ENCODE measurements at regions not wholly inside any gene's neighbourhood (a gene's known extent, or its start where the extent isn't known, plus 50 kb on each side); places are given as distances from the start of the nearest gene placed in this dataset.

DNA sequence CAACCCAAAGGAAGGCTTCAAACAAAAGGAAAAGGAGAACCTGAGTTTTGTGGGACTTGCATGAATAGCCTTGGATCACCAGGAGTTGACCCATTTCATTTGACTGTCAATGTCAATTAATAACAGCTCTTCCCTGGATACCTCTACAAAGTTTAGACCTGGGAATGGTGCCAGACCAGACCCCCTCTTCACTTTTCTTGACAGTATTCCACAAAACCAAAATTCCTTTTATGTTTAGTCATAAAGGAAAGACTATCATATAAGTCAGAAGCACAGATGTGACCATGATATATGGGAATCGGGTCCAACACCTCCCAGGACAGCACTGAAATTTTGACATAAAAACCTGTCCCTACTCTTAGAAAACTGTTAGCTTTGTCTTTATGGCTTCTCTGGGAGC, 191.8 kb downstream of the LYPLAL1 start:
- BruUV-seq (replicated peaks), result no TSS peak
- Histone ChIP-seq H3K4me3 (ENCODE audit: low read depth, low read length, poor library complexity, severe bottlenecking) (no peak overlapping the region), H3K4me2 (ENCODE audit: low read length) (no peak overlapping the region), H3K4me1 (ENCODE audit: insufficient read depth, low read length, poor library complexity, severe bottlenecking) (no peaks in the 10 kb centered on the region), H3K9me3 (ENCODE audit: low read length) (no peaks in the 10 kb centered on the region), H2AFZ (ENCODE audit: low read length) (no peak overlapping the region), H3K79me2 (ENCODE audit: insufficient read depth, low read depth, low read length) (no peaks in the 10 kb centered on the region), H3K36me3 (ENCODE audit: insufficient read depth, low read length) (no peaks in the 10 kb centered on the region), H3K9me2 (ENCODE audit: insufficient read depth, low read length) (no peaks in the 10 kb centered on the region), H4K20me1 (ENCODE audit: insufficient read depth, low read length) (no peaks in the 10 kb centered on the region), H3K27ac (ENCODE audit: low read depth, low read length, poor library complexity, severe bottlenecking) (no peak overlapping the region)
- no peak for TF ChIP-seq EZH2phosphoT487 (IDR thresholded peaks at IDR 0.05; ENCODE audit: borderline replicate concordance, low read depth, low read length)
- TF ChIP-seq, protein P1, sequence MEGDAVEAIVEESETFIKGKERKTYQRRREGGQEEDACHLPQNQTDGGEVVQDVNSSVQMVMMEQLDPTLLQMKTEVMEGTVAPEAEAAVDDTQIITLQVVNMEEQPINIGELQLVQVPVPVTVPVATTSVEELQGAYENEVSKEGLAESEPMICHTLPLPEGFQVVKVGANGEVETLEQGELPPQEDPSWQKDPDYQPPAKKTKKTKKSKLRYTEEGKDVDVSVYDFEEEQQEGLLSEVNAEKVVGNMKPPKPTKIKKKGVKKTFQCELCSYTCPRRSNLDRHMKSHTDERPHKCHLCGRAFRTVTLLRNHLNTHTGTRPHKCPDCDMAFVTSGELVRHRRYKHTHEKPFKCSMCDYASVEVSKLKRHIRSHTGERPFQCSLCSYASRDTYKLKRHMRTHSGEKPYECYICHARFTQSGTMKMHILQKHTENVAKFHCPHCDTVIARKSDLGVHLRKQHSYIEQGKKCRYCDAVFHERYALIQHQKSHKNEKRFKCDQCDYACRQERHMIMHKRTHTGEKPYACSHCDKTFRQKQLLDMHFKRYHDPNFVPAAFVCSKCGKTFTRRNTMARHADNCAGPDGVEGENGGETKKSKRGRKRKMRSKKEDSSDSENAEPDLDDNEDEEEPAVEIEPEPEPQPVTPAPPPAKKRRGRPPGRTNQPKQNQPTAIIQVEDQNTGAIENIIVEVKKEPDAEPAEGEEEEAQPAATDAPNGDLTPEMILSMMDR (conservative IDR thresholded peaks at IDR 0.05; ENCODE audit: low read length), result no peak
- POLR2A ChIA-PET, result no interaction called here
- intact Hi-C loops (cut with micrococcal nuclease; ENCODE audit: unreplicated experiment), result no loop called here
- no peak for DNase-seq (ENCODE audit: low spot score)
- CTCF ChIA-PET (ENCODE audit: unreplicated experiment), result no interaction called here

DNA sequence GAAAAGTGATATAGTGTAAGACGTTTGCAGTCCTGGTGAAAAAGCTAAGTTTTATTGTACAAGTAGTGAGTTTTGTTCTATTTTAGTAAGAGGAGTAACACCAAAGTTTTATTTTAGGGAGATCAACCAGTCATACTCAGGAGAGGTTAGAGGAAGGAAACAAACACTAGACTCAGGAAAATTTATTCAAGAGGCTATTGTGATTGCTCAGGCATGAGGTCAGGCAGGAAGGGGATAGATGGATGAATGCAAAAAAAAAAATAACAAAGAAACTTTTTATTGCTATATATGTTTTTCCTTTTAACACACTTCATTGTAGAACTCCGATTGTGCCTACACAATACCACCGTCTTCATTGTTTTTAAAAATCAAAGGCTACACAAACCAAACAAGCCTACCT, 189.0 kb downstream of the LYPLAL1 start:
- Histone ChIP-seq H3K36me3 (ENCODE audit: insufficient read depth, low read length) (no peaks in the 10 kb centered on the region), H3K4me2 (ENCODE audit: low read length) (no peak overlapping the region), H3K4me1 (ENCODE audit: insufficient read depth, low read length, poor library complexity, severe bottlenecking) (no peaks in the 10 kb centered on the region), H3K27ac (ENCODE audit: low read depth, low read length, poor library complexity, severe bottlenecking) (no peak overlapping the region), H3K4me3 (ENCODE audit: low read depth, low read length, poor library complexity, severe bottlenecking) (no peak overlapping the region), H3K9me3 (ENCODE audit: low read length) (no peaks in the 10 kb centered on the region), H3K79me2 (ENCODE audit: insufficient read depth, low read depth, low read length) (no peaks in the 10 kb centered on the region), H3K9me2 (ENCODE audit: insufficient read depth, low read length) (no peaks in the 10 kb centered on the region), H4K20me1 (ENCODE audit: insufficient read depth, low read length) (no peaks in the 10 kb centered on the region), H2AFZ (ENCODE audit: low read length) (no peak overlapping the region)
- no peak for TF ChIP-seq EZH2phosphoT487 (IDR thresholded peaks at IDR 0.05; ENCODE audit: borderline replicate concordance, low read depth, low read length)
- TF ChIP-seq, protein P1 (conservative IDR thresholded peaks at IDR 0.05; ENCODE audit: low read length), result no peak
- ChIA-PET CTCF (ENCODE audit: unreplicated experiment) (no interaction called here), POLR2A (no interaction called here)
- BruUV-seq (replicated peaks), result no TSS peak
- intact Hi-C loops (cut with micrococcal nuclease; ENCODE audit: unreplicated experiment), result no loop called here
- DNase-seq (ENCODE audit: low spot score), result no peak

DNA sequence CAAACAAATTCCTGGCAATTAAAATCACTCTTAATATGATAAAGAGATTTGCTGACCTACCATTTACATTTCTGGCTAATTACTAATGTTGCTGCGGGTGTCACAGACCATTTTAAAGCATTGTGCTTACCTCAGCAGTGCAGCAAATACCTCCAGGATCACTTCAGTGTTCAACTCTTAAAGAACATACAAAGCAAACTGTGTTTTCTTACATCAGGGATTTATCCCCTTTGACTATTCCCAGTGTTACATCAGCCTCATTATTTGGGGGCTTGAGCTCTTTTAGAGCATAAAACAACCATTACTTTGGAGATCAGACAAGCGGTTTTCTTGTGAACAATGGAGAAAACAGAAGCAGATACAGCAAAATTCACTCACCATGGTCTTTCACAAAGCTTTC, 185.4 kb downstream of the LYPLAL1 start:
- TF ChIP-seq, protein P1 (conservative IDR thresholded peaks at IDR 0.05; ENCODE audit: low read length), result no peak
- no peak for TF ChIP-seq EZH2phosphoT487 (IDR thresholded peaks at IDR 0.05; ENCODE audit: borderline replicate concordance, low read depth, low read length)
- Histone ChIP-seq H3K79me2 (ENCODE audit: insufficient read depth, low read depth, low read length) (no peaks in the 10 kb centered on the region), H3K4me1 (ENCODE audit: insufficient read depth, low read length, poor library complexity, severe bottlenecking) (no peaks in the 10 kb centered on the region), H2AFZ (ENCODE audit: low read length) (no peak overlapping the region), H3K36me3 (ENCODE audit: insufficient read depth, low read length) (no peaks in the 10 kb centered on the region), H4K20me1 (ENCODE audit: insufficient read depth, low read length) (no peaks in the 10 kb centered on the region), H3K9me2 (ENCODE audit: insufficient read depth, low read length) (no peaks in the 10 kb centered on the region), H3K4me3 (ENCODE audit: low read depth, low read length, poor library complexity, severe bottlenecking) (no peak overlapping the region), H3K4me2 (ENCODE audit: low read length) (no peak overlapping the region), H3K27ac (ENCODE audit: low read depth, low read length, poor library complexity, severe bottlenecking) (no peak overlapping the region), H3K9me3 (ENCODE audit: low read length) (no peaks in the 10 kb centered on the region)
- POLR2A ChIA-PET, result no interaction called here
- no peak for DNase-seq (ENCODE audit: low spot score)
- no TSS peak for BruUV-seq (replicated peaks)
- CTCF ChIA-PET (ENCODE audit: unreplicated experiment), result no interaction called here
- intact Hi-C loops (cut with micrococcal nuclease; ENCODE audit: unreplicated experiment), result no loop called here
